Neuronal stem cell (in vitro differentiated cells): ENCODE measurements at regions not wholly inside any gene's neighbourhood (a gene's known extent, or its start where the extent isn't known, plus 50 kb on each side); places are given as distances from the start of the nearest gene placed in this dataset.

Source experiments
- DNase-seq: peaks from one replicate; pipeline ENCODE4 v3.0.0-alpha.2; 2013; ENCODE audit warnings: low spot score
- H2AFZ ChIP-seq: one replicate; pipeline ENCODE4 v1.6.1; 2013; ENCODE audit warnings: mild to moderate bottlenecking, low read length, inconsistent platforms
- H2AK5ac ChIP-seq: 2 replicates; pipeline ENCODE4 v1.6.1; 2013; ENCODE audit warnings: low read depth, mild to moderate bottlenecking, inconsistent platforms, low read length, moderate library complexity, mixed read lengths
- H2BK120ac ChIP-seq: 2 replicates; pipeline ENCODE4 v1.6.1; 2013; ENCODE audit warnings: low read depth, mild to moderate bottlenecking, inconsistent platforms, low read length, moderate library complexity, mixed read lengths
- H2BK12ac ChIP-seq: one replicate; pipeline ENCODE4 v1.6.1; 2013; ENCODE audit warnings: low read length, inconsistent platforms
- H2BK15ac ChIP-seq: 2 replicates; pipeline ENCODE4 v1.6.1; 2013; ENCODE audit warnings: mild to moderate bottlenecking, low read length, inconsistent platforms, mixed read lengths
- H2BK5ac ChIP-seq: one replicate; pipeline ENCODE4 v1.6.1; 2013; ENCODE audit warnings: inconsistent platforms, mild to moderate bottlenecking, low read length, moderate library complexity
- H3K14ac ChIP-seq: one replicate; pipeline ENCODE4 v1.6.1; 2013; ENCODE audit warnings: low read length, inconsistent platforms
- H3K18ac ChIP-seq: 2 replicates; pipeline ENCODE4 v1.6.1; 2013; ENCODE audit warnings: low read length, inconsistent platforms
- H3K23ac ChIP-seq: 2 replicates; pipeline ENCODE4 v1.6.1; 2013; ENCODE audit warnings: low read depth, mild to moderate bottlenecking, mixed read lengths, low read length, inconsistent platforms; ENCODE audit not compliant: poor library complexity
- H3K27ac ChIP-seq: replicated peaks from 3 replicates; pipeline ENCODE4 v1.5.1; 2013; ENCODE audit warnings: low read length, inconsistent platforms
- H3K27me3 ChIP-seq, 3 experiments: 2 replicates each; pipeline ENCODE4 v1.6.1; 2013; ENCODE audit warnings: low read length in 3 of 3, mild to moderate bottlenecking in 2 of 3, inconsistent platforms in 1 of 3, low read depth in 1 of 3, mixed read lengths in 1 of 3, moderate library complexity in 1 of 3; ENCODE audit not compliant: control insufficient read depth in 3 of 3, insufficient read depth in 3 of 3
- H3K36me3 ChIP-seq, 2 donors: replicated peaks in 1 of 2; 2 replicates each; pipeline ENCODE4 v1.6.1; 2013; ENCODE audit warnings: low read length in 2 of 2; ENCODE audit not compliant: control insufficient read depth in 2 of 2, insufficient read depth in 2 of 2
- H3K4ac ChIP-seq: 2 replicates; pipeline ENCODE4 v1.6.1; 2013; ENCODE audit warnings: inconsistent platforms, mild to moderate bottlenecking, low read length, moderate library complexity
- H3K4me1 ChIP-seq, 2 donors: 1 replicate in 1 of 2; 2 replicates in 1 of 2; pipeline ENCODE4 v1.6.1; 2013; ENCODE audit warnings: low read length in 2 of 2, low read depth in 1 of 2; ENCODE audit not compliant: control insufficient read depth in 2 of 2, insufficient read depth in 1 of 2
- H3K4me2 ChIP-seq: one replicate; pipeline ENCODE4 v1.6.1; 2013; ENCODE audit warnings: mild to moderate bottlenecking, low read length, inconsistent platforms; ENCODE audit not compliant: insufficient read depth, poor library complexity, severe bottlenecking
- H3K4me3 ChIP-seq, 2 donors: 2 replicates each; pipeline ENCODE4 v1.5.1; 2013; ENCODE audit warnings: low read length in 2 of 2, mild to moderate bottlenecking in 2 of 2, inconsistent platforms in 1 of 2, moderate library complexity in 1 of 2
- H3K79me1 ChIP-seq: one replicate; pipeline ENCODE4 v1.6.1; 2013; ENCODE audit warnings: low read depth, mild to moderate bottlenecking, inconsistent platforms, low read length, moderate library complexity
- H3K9ac ChIP-seq: one replicate; pipeline ENCODE4 v1.6.1; 2013; ENCODE audit warnings: mild to moderate bottlenecking, low read depth, low read length, inconsistent platforms; ENCODE audit not compliant: poor library complexity
- H3K9me3 ChIP-seq, 2 donors: replicated peaks in 1 of 2; 2 replicates each; pipeline versions ENCODE3 to v1.6.1; 2013; ENCODE audit warnings: low read length in 2 of 2, mild to moderate bottlenecking in 2 of 2, inconsistent platforms in 1 of 2, low read depth in 1 of 2, mixed read lengths in 1 of 2, moderate library complexity in 1 of 2; ENCODE audit not compliant: control insufficient read depth in 2 of 2, insufficient read depth in 1 of 2
- H4K8ac ChIP-seq: one replicate; pipeline ENCODE4 v1.6.1; 2013; ENCODE audit warnings: low read depth, mild to moderate bottlenecking, inconsistent platforms, low read length, moderate library complexity
- H4K91ac ChIP-seq: one replicate; pipeline ENCODE4 v1.6.1; 2013; ENCODE audit warnings: low read length, low read depth, mild to moderate bottlenecking, inconsistent platforms; ENCODE audit not compliant: poor library complexity
- WGBS, 2 donors: extraction: QIAGEN DNeasy Blood & Tissue Kit; methylation state at CpG; one replicate each; pipeline ENCODE4 v1.1.7; 2013; ENCODE audit warnings: missing lambda C conversion rate in 2 of 2, mixed read lengths in 1 of 2; ENCODE audit not compliant: insufficient read length in 2 of 2, insufficient replicate concordance in 1 of 2; ENCODE audit errors: extremely low coverage in 2 of 2; 5-methylcytosine and 5-hydroxymethylcytosine counted together

GRCh38 chr4:173802662-173803022 is 272.6 kb upstream of the HAND2 start:
- Histone ChIP-seq H4K91ac (no peak overlapping the region), H3K27ac (peak overlapping the region; percentile 1), H3K18ac (no peak overlapping the region), H3K4me3 (no peak overlapping the region), H2BK5ac (no peak overlapping the region), H3K4me2 (no peak overlapping the region), H3K9me3 (no peaks in the 10 kb centered on the region), H3K9ac (no peak overlapping the region), H4K8ac (no peak overlapping the region), H3K4me1 (peaks cover 0 to 6% of the 10 kb centered on the region in 2 donors), H3K14ac (no peak overlapping the region), H3K27me3 (no peaks in the 10 kb centered on the region), H3K4ac (no peak overlapping the region), H2BK12ac (no peak overlapping the region), H2AFZ (no peak overlapping the region), H2BK120ac (no peak overlapping the region), H3K36me3 (no peaks in the 10 kb centered on the region), H3K79me1 (no peaks in the 10 kb centered on the region), H3K23ac (no peak overlapping the region), H2AK5ac (no peak overlapping the region), H2BK15ac (no peak overlapping the region)
- no peak for DNase-seq

GRCh38 chr4:173801876-173802661 is 272.0 kb upstream of the HAND2 start:
- H2BK120ac ChIP-seq, result no peak overlapping the region
- peak overlapping the region; percentile 42 for H3K27ac ChIP-seq
- H2AFZ ChIP-seq, result no peak overlapping the region
- no peak overlapping the region for H3K14ac ChIP-seq
- no peak overlapping the region for H4K91ac ChIP-seq
- no peak for DNase-seq
- H3K9me3 ChIP-seq, result no peaks in the 10 kb centered on the region
- no peak overlapping the region for H3K18ac ChIP-seq
- H3K79me1 ChIP-seq, result no peaks in the 10 kb centered on the region
- no peak overlapping the region for H2BK15ac ChIP-seq
- no CpG with 5 or more reads among the region's 3 CpGs for WGBS, 2 donors
- H3K4me3 ChIP-seq, result no peak overlapping the region
- H3K23ac ChIP-seq, result no peak overlapping the region
- H3K36me3 ChIP-seq, result no peaks in the 10 kb centered on the region
- no peak overlapping the region for H2BK5ac ChIP-seq
- H3K9ac ChIP-seq, result no peak overlapping the region
- H3K4ac ChIP-seq, result no peak overlapping the region
- no peak overlapping the region for H3K4me2 ChIP-seq
- H2BK12ac ChIP-seq, result no peak overlapping the region
- no peak overlapping the region for H2AK5ac ChIP-seq
- no peak overlapping the region for H4K8ac ChIP-seq
- H3K4me1 ChIP-seq, result peaks cover 0 to 6% of the 10 kb centered on the region in 2 donors
- H3K27me3 ChIP-seq, result no peaks in the 10 kb centered on the region

- no CpG with 5 or more reads among the region's 1 CpG for WGBS, 2 donors
- Histone ChIP-seq H2AK5ac (no peak overlapping the region), H3K14ac (no peak overlapping the region), H3K36me3 (no peaks in the 10 kb centered on the region), H2AFZ (no peak overlapping the region), H3K9ac (no peak overlapping the region), H3K27ac (peak overlapping the region; percentile 83), H3K4me3 (no peak overlapping the region), H3K4ac (no peak overlapping the region), H3K27me3 (no peaks in the 10 kb centered on the region), H3K4me2 (no peak overlapping the region), H3K4me1 (peaks cover 0 to 6% of the 10 kb centered on the region in 2 donors), H4K8ac (no peak overlapping the region), H2BK15ac (no peak overlapping the region), H3K9me3 (no peaks in the 10 kb centered on the region), H2BK5ac (no peak overlapping the region), H4K91ac (no peak overlapping the region), H3K79me1 (no peaks in the 10 kb centered on the region), H3K23ac (no peak overlapping the region), H2BK120ac (no peak overlapping the region), H3K18ac (no peak overlapping the region), H2BK12ac (no peak overlapping the region)
- DNase-seq, result no peak
Measured at GRCh38 chr4:173801361-173801760, 271.3 kb upstream of the HAND2 start.

GRCh38 chr4:173797296-173797695 is 267.3 kb upstream of the HAND2 start:
- H3K27ac ChIP-seq, result no peak overlapping the region
- H2AFZ ChIP-seq, result no peak overlapping the region
- H3K27me3 ChIP-seq, result no peaks in the 10 kb centered on the region
- no peak overlapping the region for H3K18ac ChIP-seq
- no peak overlapping the region for H4K91ac ChIP-seq
- H3K4me2 ChIP-seq, result no peak overlapping the region
- no peak overlapping the region for H2BK120ac ChIP-seq
- no peak overlapping the region for H2BK5ac ChIP-seq
- no peak for DNase-seq
- H3K23ac ChIP-seq, result no peak overlapping the region
- no CpG with 5 or more reads among the region's 1 CpG for WGBS, 2 donors
- H2AK5ac ChIP-seq, result no peak overlapping the region
- H2BK12ac ChIP-seq, result no peak overlapping the region
- H3K9me3 ChIP-seq, result peaks cover 0 to 2% of the 10 kb centered on the region in 2 donors
- no peak overlapping the region for H4K8ac ChIP-seq
- H3K36me3 ChIP-seq, result no peaks in the 10 kb centered on the region
- H3K79me1 ChIP-seq, result no peaks in the 10 kb centered on the region
- no peak overlapping the region for H3K4ac ChIP-seq
- no peak overlapping the region for H3K9ac ChIP-seq
- H3K4me1 ChIP-seq, result peaks cover 0 to 4% of the 10 kb centered on the region in 2 donors
- H2BK15ac ChIP-seq, result no peak overlapping the region
- H3K4me3 ChIP-seq, result no peak overlapping the region
- H3K14ac ChIP-seq, result no peak overlapping the region
